ENCODE measurements at regions not wholly inside any gene's neighbourhood (a gene's known extent, or its start where the extent isn't known, plus 50 kb on each side); places are given as distances from the start of the nearest gene placed in this dataset.

DNA sequence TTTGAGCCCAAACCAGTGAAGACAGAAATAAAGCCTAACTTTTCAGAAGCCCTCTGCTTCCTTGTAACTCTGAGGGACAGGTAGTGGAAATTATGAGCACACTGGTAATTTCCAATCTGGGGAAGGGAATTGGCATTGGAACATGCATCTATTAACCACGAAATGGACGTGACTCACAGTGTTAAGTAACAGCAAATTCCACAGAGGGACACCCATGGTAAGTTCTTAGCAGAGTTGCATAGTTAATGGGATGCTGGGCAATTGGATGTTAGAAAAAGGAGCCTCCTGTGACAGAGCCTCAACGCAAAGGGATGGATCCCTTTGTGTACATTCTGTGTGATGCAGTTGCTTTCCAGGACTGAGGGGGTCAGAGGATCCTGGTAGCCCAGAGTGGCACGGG lies 168.6 kb downstream of the SEMA6D start:
- intact Hi-C loops (cut with DNase I) = no loop called here
- TF ChIP-seq, protein P1, sequence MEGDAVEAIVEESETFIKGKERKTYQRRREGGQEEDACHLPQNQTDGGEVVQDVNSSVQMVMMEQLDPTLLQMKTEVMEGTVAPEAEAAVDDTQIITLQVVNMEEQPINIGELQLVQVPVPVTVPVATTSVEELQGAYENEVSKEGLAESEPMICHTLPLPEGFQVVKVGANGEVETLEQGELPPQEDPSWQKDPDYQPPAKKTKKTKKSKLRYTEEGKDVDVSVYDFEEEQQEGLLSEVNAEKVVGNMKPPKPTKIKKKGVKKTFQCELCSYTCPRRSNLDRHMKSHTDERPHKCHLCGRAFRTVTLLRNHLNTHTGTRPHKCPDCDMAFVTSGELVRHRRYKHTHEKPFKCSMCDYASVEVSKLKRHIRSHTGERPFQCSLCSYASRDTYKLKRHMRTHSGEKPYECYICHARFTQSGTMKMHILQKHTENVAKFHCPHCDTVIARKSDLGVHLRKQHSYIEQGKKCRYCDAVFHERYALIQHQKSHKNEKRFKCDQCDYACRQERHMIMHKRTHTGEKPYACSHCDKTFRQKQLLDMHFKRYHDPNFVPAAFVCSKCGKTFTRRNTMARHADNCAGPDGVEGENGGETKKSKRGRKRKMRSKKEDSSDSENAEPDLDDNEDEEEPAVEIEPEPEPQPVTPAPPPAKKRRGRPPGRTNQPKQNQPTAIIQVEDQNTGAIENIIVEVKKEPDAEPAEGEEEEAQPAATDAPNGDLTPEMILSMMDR (IDR thresholded peaks at IDR 0.05) = no peak
- no peak for TF ChIP-seq POLR2A (IDR thresholded peaks at IDR 0.05)
- Histone ChIP-seq H3K4me3 (no peak overlapping the region), H3K4me1 (replicated peaks in 1 of 2) (no peaks in the 10 kb centered on the region), H3K9me3 (replicated peaks in 1 of 3) (no peaks in the 10 kb centered on the region), H3K36me3 (replicated peaks in 1 of 2) (no peaks in the 10 kb centered on the region), H3K27ac (no peak overlapping the region), H3K27me3 (peaks cover 5% of the 10 kb centered on the region)
- no peak for DNase-seq
- WGBS, 4 donors = 43 to 57% (median 55%) methylated on average over 4 of the region's 4 CpGs

DNA sequence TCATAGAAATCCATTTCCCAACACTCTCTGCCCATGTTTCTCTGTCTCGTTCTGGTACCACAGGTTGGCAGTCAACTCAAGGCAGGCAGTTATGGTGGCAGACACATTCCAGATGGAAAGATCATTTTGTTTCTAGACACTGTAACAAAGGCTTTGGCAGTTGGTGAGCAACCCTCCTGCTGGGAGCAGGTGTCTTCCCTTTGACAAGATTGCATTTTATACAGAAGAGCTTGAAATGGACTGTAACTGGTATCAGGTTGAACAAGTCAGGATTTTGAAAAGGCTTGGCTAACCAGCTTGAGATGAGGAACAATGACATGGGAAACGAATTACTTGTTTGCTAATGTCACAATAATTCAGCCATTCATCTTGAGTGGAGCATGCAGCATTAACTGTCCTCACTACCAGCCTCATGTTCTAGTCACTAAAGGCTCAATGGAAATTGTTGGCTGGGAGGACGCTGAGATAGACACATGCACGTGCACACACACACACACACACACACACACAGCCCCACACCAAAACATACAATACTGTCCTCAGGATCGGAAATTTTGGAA lies 170.0 kb downstream of the SEMA6D start:
- peaks cover 5% of the 10 kb centered on the region for H3K27me3 ChIP-seq
- 60 to 78% (median 71%) methylated on average over 5 of the region's 5 CpGs for WGBS, 4 donors
- no peak overlapping the region for H3K27ac ChIP-seq
- no peak for TF ChIP-seq POLR2A (IDR thresholded peaks at IDR 0.05)
- TF ChIP-seq, protein P1 (IDR thresholded peaks at IDR 0.05) = no peak
- H3K9me3 ChIP-seq (replicated peaks in 1 of 3) = no peaks in the 10 kb centered on the region
- no peaks in the 10 kb centered on the region for H3K36me3 ChIP-seq (replicated peaks in 1 of 2)
- no peak for DNase-seq
- intact Hi-C loops (cut with DNase I) = no loop called here
- H3K4me3 ChIP-seq = no peak overlapping the region
- H3K4me1 ChIP-seq (replicated peaks in 1 of 2) = no peaks in the 10 kb centered on the region

DNA sequence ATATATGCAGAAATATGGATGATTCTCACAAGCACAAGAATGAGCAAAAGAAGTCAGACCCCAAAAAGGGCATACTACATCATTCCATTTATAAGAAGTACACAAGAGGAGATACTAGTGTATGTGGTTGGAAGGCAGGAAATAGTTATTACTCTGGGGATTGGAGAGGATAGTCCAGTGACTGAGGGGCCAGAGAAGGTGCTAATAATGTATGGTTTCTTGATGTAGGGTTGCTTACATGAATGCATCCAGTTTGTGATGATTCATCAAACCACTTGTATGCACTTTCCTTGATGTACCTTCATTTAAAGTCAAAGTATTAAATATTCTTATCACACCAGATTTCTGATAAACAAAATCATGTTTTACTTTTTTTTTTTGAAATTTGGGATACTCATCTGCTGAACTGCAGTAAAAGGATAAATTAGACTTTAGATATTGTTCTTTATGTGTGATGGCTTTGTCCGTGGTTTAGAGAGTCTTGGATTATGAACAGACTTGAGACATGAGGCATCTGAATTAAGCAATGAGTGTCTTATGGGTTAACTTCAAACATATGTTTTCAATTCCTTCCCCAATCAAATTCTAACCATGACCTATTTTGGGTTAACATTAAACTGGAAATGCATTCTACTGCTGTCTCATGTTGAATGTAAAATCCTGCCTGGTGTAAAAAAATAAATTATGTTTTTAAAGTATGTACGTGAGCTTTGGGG lies 171.2 kb downstream of the SEMA6D start:
- peaks cover 5% of the 10 kb centered on the region for H3K27me3 ChIP-seq
- H3K4me1 ChIP-seq (replicated peaks in 1 of 2) = no peaks in the 10 kb centered on the region
- H3K9me3 ChIP-seq (replicated peaks in 1 of 3) = no peaks in the 10 kb centered on the region
- no peak overlapping the region for H3K27ac ChIP-seq
- 70 to 84% (median 76%) methylated on average over 2 of the region's 2 CpGs for WGBS, 4 donors
- no peak for DNase-seq
- no peaks in the 10 kb centered on the region for H3K36me3 ChIP-seq (replicated peaks in 1 of 2)
- intact Hi-C loops (cut with DNase I) = no loop called here
- no peak overlapping the region for H3K4me3 ChIP-seq
- no peak for TF ChIP-seq POLR2A (IDR thresholded peaks at IDR 0.05)
- TF ChIP-seq, protein P1 (IDR thresholded peaks at IDR 0.05) = no peak

DNA sequence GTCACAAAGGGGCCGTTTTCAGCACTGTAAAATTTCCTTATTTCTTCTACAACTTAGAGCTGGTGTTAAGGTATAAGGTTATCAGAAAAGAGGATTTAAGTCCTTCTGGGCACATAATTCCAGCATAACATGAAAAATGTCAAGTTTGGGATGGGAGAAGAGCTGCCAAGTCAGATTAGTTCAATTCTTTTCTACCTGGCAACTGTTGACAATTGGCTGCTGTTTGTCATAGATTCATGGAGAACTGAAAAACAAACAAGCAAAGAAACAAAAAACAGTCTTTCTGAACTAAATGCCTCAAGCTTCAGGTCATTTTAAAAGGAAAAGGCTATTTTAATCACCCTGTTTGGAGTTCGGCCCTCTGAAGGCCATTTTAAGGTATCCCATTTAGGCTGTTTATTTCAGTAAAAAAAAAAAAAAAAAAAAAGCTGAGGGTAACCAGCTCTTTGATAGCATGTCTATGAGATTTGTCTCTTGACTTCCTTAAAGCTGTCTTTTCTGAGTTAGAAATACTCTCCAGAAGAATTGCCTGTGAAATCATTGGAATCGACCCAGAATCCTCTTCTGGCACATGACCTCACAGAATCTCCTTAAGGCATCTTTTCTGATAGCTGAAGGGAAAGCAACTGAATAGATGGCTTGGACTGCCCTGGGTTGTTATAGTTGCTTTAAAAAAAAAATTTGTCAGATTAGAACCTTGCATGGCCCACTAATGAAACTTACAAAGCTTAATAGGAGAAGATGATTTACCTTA lies 173.3 kb downstream of the SEMA6D start:
- Histone ChIP-seq H3K4me1 (replicated peaks in 1 of 2) (no peaks in the 10 kb centered on the region), H3K27me3 (peaks cover 5% of the 10 kb centered on the region), H3K27ac (no peak overlapping the region), H3K36me3 (replicated peaks in 1 of 2) (no peaks in the 10 kb centered on the region), H3K9me3 (replicated peaks in 1 of 3) (no peaks in the 10 kb centered on the region), H3K4me3 (no peak overlapping the region)
- no peak for TF ChIP-seq POLR2A (IDR thresholded peaks at IDR 0.05)
- TF ChIP-seq, protein P1 (IDR thresholded peaks at IDR 0.05) = no peak
- DNase-seq = no peak
- intact Hi-C loops (cut with DNase I) = no loop called here
- 39 to 51% (median 43%) methylated on average over 3 of the region's 3 CpGs for WGBS, 4 donors
